ENCODE measurements at regions not wholly inside any gene's neighbourhood (a gene's known extent, or its start where the extent isn't known, plus 50 kb on each side); places are given as distances from the start of the nearest gene placed in this dataset.

DNA sequence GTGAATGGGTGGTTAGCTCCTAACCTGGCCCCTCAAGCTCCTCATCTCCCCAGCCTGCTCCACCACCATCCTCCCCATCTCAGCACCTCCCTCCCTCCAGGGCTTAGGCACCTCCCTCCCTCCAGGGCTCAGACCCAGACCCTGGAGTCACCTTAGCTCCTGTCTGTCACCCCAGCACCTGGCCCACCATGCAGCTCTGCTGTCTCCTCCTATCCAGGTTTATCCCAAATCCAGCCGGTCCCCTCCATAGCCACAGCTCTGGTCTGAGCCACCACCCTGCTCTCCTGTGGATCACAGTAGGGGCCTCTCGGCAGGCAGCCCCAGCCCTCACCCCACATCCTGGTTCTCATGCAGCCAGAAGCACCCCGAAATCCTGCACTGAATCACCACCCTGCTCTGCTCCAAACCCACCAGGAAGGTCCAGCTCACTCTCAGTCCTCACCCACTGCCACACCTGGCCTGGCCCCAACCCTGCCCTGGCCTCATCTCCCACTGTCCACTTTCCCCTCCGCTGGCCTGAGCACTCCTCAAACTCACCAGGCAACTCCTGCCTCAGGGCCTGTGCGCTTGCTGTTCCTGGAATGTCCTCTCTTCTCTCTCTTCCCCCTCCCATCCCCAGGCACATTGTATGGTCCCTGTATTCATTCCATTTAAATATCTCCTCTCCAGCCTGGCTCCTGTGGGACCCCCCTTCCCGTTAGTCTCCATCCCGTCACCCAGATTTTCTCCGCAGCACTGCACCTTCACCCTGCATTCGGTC lies 62.6 kb downstream of the DIO3 start:
- TF ChIP-seq, protein P1, sequence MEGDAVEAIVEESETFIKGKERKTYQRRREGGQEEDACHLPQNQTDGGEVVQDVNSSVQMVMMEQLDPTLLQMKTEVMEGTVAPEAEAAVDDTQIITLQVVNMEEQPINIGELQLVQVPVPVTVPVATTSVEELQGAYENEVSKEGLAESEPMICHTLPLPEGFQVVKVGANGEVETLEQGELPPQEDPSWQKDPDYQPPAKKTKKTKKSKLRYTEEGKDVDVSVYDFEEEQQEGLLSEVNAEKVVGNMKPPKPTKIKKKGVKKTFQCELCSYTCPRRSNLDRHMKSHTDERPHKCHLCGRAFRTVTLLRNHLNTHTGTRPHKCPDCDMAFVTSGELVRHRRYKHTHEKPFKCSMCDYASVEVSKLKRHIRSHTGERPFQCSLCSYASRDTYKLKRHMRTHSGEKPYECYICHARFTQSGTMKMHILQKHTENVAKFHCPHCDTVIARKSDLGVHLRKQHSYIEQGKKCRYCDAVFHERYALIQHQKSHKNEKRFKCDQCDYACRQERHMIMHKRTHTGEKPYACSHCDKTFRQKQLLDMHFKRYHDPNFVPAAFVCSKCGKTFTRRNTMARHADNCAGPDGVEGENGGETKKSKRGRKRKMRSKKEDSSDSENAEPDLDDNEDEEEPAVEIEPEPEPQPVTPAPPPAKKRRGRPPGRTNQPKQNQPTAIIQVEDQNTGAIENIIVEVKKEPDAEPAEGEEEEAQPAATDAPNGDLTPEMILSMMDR (IDR thresholded peaks at IDR 0.05; ENCODE audit: low read depth, low read length): no peak
- no peak for DNase-seq (ENCODE audit: extremely low read depth, low read depth)

DNA sequence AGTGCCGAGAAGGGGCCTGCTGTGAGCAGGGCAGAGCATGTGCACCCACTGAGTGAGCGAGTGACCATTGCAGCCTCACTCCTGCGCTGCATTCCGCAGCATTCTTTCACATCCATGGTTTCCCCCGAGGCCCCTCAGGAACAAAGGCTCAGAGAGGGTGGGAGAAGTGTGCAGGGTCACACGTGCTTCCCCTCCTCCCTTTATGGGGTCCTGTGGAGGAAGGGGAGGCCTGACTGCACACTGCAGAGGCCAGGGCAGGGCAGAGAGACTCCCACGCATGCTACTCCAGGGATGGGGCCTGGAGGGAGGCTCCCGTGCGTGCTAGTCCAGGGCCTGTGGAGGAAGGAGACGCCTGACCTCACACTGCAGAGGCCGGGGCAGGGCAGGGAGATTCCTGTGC lies 63.2 kb downstream of the DIO3 start:
- no peak for DNase-seq (ENCODE audit: extremely low read depth, low read depth)
- TF ChIP-seq, protein P1 (IDR thresholded peaks at IDR 0.05; ENCODE audit: low read depth, low read length): no peak

DNA sequence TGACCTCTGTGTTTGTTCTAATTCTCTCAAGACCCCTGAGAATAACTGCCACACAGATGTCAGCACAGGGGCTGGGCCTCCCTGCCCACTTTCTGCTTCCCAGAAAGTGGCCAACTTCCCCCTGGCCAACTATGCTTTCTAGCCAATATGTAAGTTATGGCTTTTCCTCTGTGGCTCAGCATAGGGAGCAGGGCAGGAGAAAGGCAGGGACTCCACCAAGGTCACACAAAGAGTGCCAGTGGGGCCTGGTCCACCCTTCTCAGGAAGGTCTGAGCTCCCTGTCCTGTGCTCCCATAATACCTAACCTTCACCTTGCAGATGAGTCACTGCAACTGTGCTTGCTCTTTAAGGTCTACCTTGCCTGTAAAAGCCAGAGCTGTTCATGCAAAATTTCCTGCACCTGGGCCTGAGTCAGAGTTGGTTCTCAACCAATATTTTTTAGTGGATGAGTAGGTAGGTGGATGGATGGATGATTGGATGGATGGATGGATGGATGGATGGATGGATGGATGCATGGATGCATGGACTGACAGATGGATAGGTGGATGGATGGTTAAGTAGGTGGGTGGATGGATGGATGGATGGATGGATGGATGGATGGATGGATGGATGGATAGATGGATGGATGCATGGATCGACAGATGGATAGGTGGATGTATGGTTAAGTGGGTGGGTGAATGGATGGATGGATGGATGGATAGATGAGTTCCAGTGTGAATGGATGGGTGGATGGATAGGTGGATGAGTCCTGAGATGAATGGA lies 64.2 kb downstream of the DIO3 start:
- TF ChIP-seq, protein P1 (IDR thresholded peaks at IDR 0.05; ENCODE audit: low read depth, low read length): no peak
- DNase-seq (ENCODE audit: extremely low read depth, low read depth): no peak

DNA sequence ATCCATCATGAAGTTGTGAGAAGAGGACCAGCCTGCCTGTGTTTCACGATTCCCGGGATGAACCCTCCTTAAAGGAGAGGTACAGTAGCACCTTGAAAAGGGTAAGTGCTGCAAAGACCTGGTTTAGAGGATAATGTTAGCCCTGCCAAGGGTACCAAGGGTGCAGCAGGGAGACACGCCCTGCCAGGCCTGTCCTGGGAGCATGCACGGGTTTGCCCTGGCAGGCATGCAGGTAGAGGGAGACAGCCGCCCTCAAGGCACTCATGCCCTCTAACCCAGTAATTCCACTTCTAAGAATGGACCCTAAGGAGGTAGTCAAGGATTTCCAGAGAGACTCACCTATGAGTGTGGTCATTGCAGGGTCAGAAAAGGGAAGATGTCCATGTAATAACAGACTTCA lies 65.0 kb downstream of the DIO3 start:
- TF ChIP-seq, protein P1 (IDR thresholded peaks at IDR 0.05; ENCODE audit: low read depth, low read length): no peak
- no peak for DNase-seq (ENCODE audit: extremely low read depth, low read depth)

DNA sequence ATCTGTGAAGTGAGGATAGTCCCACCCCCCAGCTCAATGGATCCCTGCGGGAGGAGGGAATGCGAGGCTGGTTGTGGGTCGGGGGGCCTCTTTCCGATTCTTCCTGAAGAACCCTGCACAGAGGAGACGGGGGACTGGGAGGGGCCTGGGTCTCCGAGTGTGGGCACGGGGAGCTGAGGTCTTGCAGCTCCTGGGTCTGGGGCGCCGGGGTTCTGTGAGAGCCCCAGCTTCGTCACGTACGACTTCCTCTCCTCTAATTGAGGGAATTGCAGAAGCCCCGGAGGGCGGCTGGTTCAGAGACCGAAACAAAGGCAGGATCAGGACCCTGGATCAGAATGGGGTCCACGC lies 66.6 kb downstream of the DIO3 start:
- DNase-seq (ENCODE audit: extremely low read depth, low read depth): no peak
- TF ChIP-seq, protein P1 (IDR thresholded peaks at IDR 0.05; ENCODE audit: low read depth, low read length): no peak

DNA sequence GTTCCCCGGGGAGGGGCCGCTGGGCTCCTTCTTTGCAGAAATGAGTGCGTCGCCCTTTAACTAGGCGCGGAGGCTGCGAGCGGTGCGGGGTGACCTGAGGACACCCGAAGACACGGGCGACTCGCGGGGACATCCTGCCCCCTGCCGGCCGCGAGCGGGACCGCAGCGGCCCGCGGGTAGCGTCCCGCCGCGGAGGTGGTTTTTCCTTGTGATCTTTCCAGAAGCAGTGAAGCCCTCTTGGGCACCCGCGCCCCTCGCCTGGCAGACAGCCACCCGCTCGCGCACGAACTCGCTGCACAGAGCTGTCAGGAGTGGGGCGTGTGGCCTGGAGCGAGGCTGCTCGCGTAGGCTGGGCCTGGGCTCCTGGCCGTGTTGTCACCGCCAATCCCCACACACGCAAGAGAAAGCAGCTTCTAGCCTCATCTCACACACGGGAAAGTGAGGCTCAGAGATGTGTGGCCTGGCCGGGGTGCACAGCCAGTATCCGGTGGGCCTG lies 67.2 kb downstream of the DIO3 start:
- TF ChIP-seq, protein P1 (IDR thresholded peaks at IDR 0.05; ENCODE audit: low read depth, low read length): peak; percentile 78
- DNase-seq (ENCODE audit: extremely low read depth, low read depth): peak; percentile 27

DNA sequence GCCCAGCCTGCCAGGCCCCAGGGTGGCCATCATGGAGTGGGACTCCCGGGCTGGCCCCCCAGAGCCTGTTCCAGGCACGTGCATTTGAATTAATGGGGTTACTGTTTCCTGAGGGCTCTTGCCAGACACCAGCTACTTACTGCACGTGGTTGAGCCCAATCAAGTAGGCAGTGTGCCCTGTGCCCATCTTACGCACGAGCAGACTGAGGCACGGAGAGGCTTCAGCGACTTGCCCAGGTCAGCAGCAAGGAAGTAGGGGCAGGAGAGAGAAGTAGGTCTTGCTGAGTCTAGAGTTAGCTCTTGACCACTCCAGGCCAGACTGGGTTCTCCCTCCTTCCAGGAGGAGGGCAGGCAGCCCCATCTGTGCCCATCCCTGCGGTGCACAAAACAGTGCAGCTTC lies 67.7 kb downstream of the DIO3 start:
- TF ChIP-seq, protein P1 (IDR thresholded peaks at IDR 0.05; ENCODE audit: low read depth, low read length): no peak
- DNase-seq (ENCODE audit: extremely low read depth, low read depth): no peak
